Heart left ventricle (tissue), 13 donors: ENCODE measurements at regions not wholly inside any gene's neighbourhood (a gene's known extent, or its start where the extent isn't known, plus 50 kb on each side); places are given as distances from the start of the nearest gene placed in this dataset.

Experiments
- CTCF ChIP-seq, 12 donors: fragments of 200-600 bp; sonication (generic) in 4 of 12; IDR thresholded peaks; one replicate each; pipeline versions ENCODE4 v1.5.0 to v1.8.0; 2018 to 2022; ENCODE audit warnings: antibody characterized with exemption in 12 of 12, mild to moderate bottlenecking in 5 of 12
- POLR2A ChIP-seq, 2 donors: fragments of 450-650 bp; IDR thresholded peaks; one replicate each; pipeline ENCODE4 v1.6.1; 2017; ENCODE audit warnings: antibody characterized with exemption in 2 of 2, mild to moderate bottlenecking in 2 of 2, moderate library complexity in 2 of 2
- donor health status: ischemic (EF 13 %, LVEDD 7.1; RV severe dilation, severe dysfunction).
- donor health status: DM: no; HTN: yes; CAD: no.
- donor health status: DM: no; HTN: no; CAD: no.
- donor health status: ischemic (EF 25% LVEDD 6.9; RV normal size, moderate dysfunction).
- donor health status: ischemic (EF 25% LVEDD 5.7; RV mildly dilated, moderate dysfunction).
- donor health status: ischemic (EF 35%, LVEDD 5.7; RV mildly dilated, moderate dysfunction).
- donor health status: nonischemic (EF 11% LVEDD 7.7; RV severe dilation, severe dysfunction).
- donor health status: DM: yes; HTN: yes; CAD: no.
- donor health status: PGD.
- donor health status: ischemic (EF 29% LVEDD 5.4; RV normal size, mild dysfunction).
- donor health status: nonischemic (EF 23%, LVEDD 6.1; RV moderate dilation, normal function).

GRCh38 chr10:61298194-61298593 lies 155.0 kb downstream of the TMEM26 start:
- no peak for TF ChIP-seq CTCF (IDR thresholded peaks at IDR 0.05)
- no peak for TF ChIP-seq POLR2A (IDR thresholded peaks at IDR 0.05)
